HEK293 (cell line): ENCODE measurements at regions not wholly inside any gene's neighbourhood (a gene's known extent, or its start where the extent isn't known, plus 50 kb on each side); places are given as distances from the start of the nearest gene placed in this dataset.

ENCODE experiments used
- CTCF ChIA-PET: fragments of 350-600 bp; formaldehyde crosslinking; extraction: SDS; loops from one replicate; lab custom pipeline; 2021; ENCODE audit warnings: antibody characterized with exemption; lab: Yijun Ruan, JAX
- POLR2A ChIA-PET: fragments of 300-600 bp; formaldehyde crosslinking; extraction: SDS; loops from one replicate; lab custom pipeline; 2020; ENCODE audit warnings: antibody characterized with exemption, inconsistent platforms; lab: Yijun Ruan, JAX
- H3K27ac ChIP-seq: fragments of 200-500 bp; sonication (Bioruptor generic); 2 replicates; pipeline ENCODE4 v1.5.1; 2014; ENCODE audit warnings: low read depth, low read length, control low read depth, inconsistent platforms; ENCODE audit errors: extremely low read depth
- H3K36me3 ChIP-seq, 2 experiments: fragments of 200-500 bp in 1 of 2; sonication (Bioruptor generic) in 1 of 2; 1 replicate in 1 of 2; 2 replicates in 1 of 2; pipeline ENCODE4 v1.5.1; 2014 to 2017; ENCODE audit warnings: inconsistent platforms in 2 of 2, low read length in 2 of 2; ENCODE audit not compliant: control insufficient read depth in 2 of 2, insufficient read depth in 1 of 2
- H3K4me1 ChIP-seq: fragments of 200-500 bp; sonication (Bioruptor generic); 2 replicates; pipeline ENCODE4 v1.5.1; 2014; ENCODE audit warnings: mild to moderate bottlenecking, low read length, inconsistent platforms; ENCODE audit not compliant: control insufficient read depth, insufficient read depth
- H3K4me3 ChIP-seq: 2 replicates; pipeline ENCODE4 v1.5.1; 2011; ENCODE audit warnings: low read depth, mild to moderate bottlenecking, control low read depth, low read length, moderate library complexity
- H3K9me3 ChIP-seq: fragments of 200-500 bp; sonication (Bioruptor generic); 2 replicates; pipeline ENCODE4 v1.5.1; 2014; ENCODE audit warnings: low read depth, low read length, inconsistent platforms; ENCODE audit not compliant: control insufficient read depth, insufficient read depth
- GLIS2 ChIP-seq: fragments of 450-650 bp; formaldehyde crosslinking; IDR thresholded peaks from 2 replicates; pipeline ENCODE4 v1.5.1; 2016; ENCODE audit warnings: missing biosample characterization, missing genetic modification characterization
- HOXD13 ChIP-seq: sonication (generic); formaldehyde crosslinking; IDR thresholded peaks from 2 replicates; pipeline ENCODE4 v1.8.0; 2022; ENCODE audit warnings: missing genetic modification reagents, borderline replicate concordance
- KLF10 ChIP-seq: fragments of 450-650 bp; IDR thresholded peaks from 2 replicates; pipeline ENCODE4 v1.5.1; 2018; ENCODE audit warnings: missing biosample characterization, mild to moderate bottlenecking, missing genetic modification characterization
- REPIN1 ChIP-seq: fragments of 450-650 bp; formaldehyde crosslinking; IDR thresholded peaks from 2 replicates; pipeline ENCODE4 v1.5.1; 2017; ENCODE audit warnings: missing biosample characterization, missing genetic modification characterization, low read depth
- SP3 ChIP-seq: fragments of 450-650 bp; formaldehyde crosslinking; IDR thresholded peaks from 2 replicates; pipeline ENCODE4 v1.5.1; 2016; ENCODE audit warnings: missing biosample characterization, missing genetic modification characterization
- TRIM28 ChIP-seq: IDR thresholded peaks from 2 replicates; pipeline ENCODE4 v1.6.1; 2011; ENCODE audit warnings: low read length, control low read depth, borderline replicate concordance
- ZNF112 ChIP-seq: fragments of 450-650 bp; formaldehyde crosslinking; IDR thresholded peaks from 2 replicates; pipeline ENCODE4 v1.5.0; 2017; ENCODE audit warnings: missing biosample characterization, missing genetic modification characterization
- ZNF132 ChIP-seq: fragments of 450-650 bp; formaldehyde crosslinking; IDR thresholded peaks from 2 replicates; pipeline ENCODE4 v1.5.1; 2017; ENCODE audit warnings: missing biosample characterization, missing genetic modification characterization, borderline replicate concordance
- ZNF133 ChIP-seq: fragments of 450-650 bp; formaldehyde crosslinking; IDR thresholded peaks from 2 replicates; pipeline ENCODE4 v1.5.1; 2016; ENCODE audit warnings: missing biosample characterization, missing genetic modification characterization
- ZNF16 ChIP-seq: fragments of 450-650 bp; formaldehyde crosslinking; IDR thresholded peaks from 2 replicates; pipeline ENCODE4 v1.5.1; 2016; ENCODE audit warnings: low read depth, missing biosample characterization, missing genetic modification characterization
- ZNF391 ChIP-seq: fragments of 450-650 bp; formaldehyde crosslinking; IDR thresholded peaks from 2 replicates; pipeline ENCODE4 v1.5.1; 2016; ENCODE audit warnings: low read depth, missing biosample characterization, missing genetic modification characterization, borderline replicate concordance
- ZNF416 ChIP-seq: fragments of 450-650 bp; formaldehyde crosslinking; IDR thresholded peaks from 2 replicates; pipeline ENCODE4 v1.5.1; 2016; ENCODE audit warnings: missing biosample characterization, missing genetic modification characterization
- ZNF560 ChIP-seq: fragments of 450-650 bp; formaldehyde crosslinking; IDR thresholded peaks from 2 replicates; pipeline ENCODE4 v1.5.1; 2017; ENCODE audit warnings: missing biosample characterization, missing genetic modification characterization, borderline replicate concordance
- ZNF571 ChIP-seq: fragments of 450-650 bp; formaldehyde crosslinking; IDR thresholded peaks from 2 replicates; pipeline ENCODE4 v1.5.0; 2017; ENCODE audit warnings: missing biosample characterization, missing genetic modification characterization
- ZNF629 ChIP-seq: fragments of 450-650 bp; formaldehyde crosslinking; IDR thresholded peaks from 2 replicates; pipeline ENCODE4 v1.5.1; 2017; ENCODE audit warnings: missing biosample characterization, missing genetic modification characterization
- ZNF660 ChIP-seq: fragments of 450-650 bp; IDR thresholded peaks from 2 replicates; pipeline ENCODE4 v1.5.1; 2018; ENCODE audit warnings: missing biosample characterization, mild to moderate bottlenecking, missing genetic modification characterization
- ZNF76 ChIP-seq: fragments of 450-650 bp; formaldehyde crosslinking; IDR thresholded peaks from 2 replicates; pipeline ENCODE4; 2016; ENCODE audit warnings: low read depth, missing biosample characterization, missing genetic modification characterization, borderline replicate concordance
- TF ChIP-seq, protein P1 (sequence below): fragments of 450-650 bp; formaldehyde crosslinking; IDR thresholded peaks from 2 replicates; pipeline ENCODE4 v1.5.1; 2016; ENCODE audit warnings: missing biosample characterization, missing genetic modification characterization, low read depth
- TF ChIP-seq, protein P2 (sequence below): fragments of 450-650 bp; formaldehyde crosslinking; IDR thresholded peaks from 2 replicates; pipeline ENCODE4 v1.5.1; 2016; ENCODE audit warnings: missing biosample characterization, missing genetic modification characterization
- TF ChIP-seq, protein P3 (sequence below): fragments of 450-650 bp; formaldehyde crosslinking; IDR thresholded peaks from 2 replicates; pipeline ENCODE4 v1.5.1; 2016; ENCODE audit warnings: missing biosample characterization, missing genetic modification characterization
- TF ChIP-seq, protein P4 (sequence below): IDR thresholded peaks from 2 replicates; pipeline ENCODE4 v1.6.1; 2011; ENCODE audit warnings: mild to moderate bottlenecking, low read depth, low read length, borderline replicate concordance
- TF ChIP-seq, protein P5 (sequence below): fragments of 450-650 bp; formaldehyde crosslinking; IDR thresholded peaks from 2 replicates; pipeline ENCODE4 v1.5.1; 2016; ENCODE audit warnings: missing biosample characterization, missing genetic modification characterization
- TF ChIP-seq, protein P6 (sequence below): fragments of 450-650 bp; formaldehyde crosslinking; IDR thresholded peaks from 2 replicates; pipeline ENCODE4 v1.5.1; 2017; ENCODE audit warnings: missing biosample characterization, missing genetic modification characterization
- TF ChIP-seq, protein P7 (sequence below): fragments of 450-650 bp; formaldehyde crosslinking; IDR thresholded peaks from 2 replicates; pipeline ENCODE4 v1.5.1; 2017; ENCODE audit warnings: missing biosample characterization, missing genetic modification characterization

DNA sequence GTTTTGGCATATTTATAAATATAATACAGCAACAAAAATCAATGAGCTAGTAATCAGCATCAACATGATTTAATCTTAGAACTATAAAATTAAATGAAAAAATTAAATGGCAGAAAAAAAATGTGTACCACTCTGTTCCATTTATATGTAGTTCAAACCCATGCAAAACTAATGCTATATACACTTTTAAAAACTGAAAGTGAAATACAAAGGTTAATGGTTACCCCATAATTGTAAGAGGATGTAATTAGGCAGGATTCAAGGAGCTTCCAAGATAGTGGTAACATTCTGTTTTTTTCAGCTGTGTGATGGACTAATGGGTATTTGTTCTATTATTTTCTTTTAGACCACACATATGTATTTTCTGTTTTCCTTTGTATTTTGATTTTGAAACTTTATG, 492.1 kb downstream of the UTRN start:
- Histone ChIP-seq H3K4me3 (no peak overlapping the region), H3K27ac (no peak overlapping the region), H3K9me3 (no peaks in the 10 kb centered on the region), H3K36me3 (peaks cover 0 to 12% of the 10 kb centered on the region in 2 experiments; a peak in 1 of 3 replicates), H3K4me1 (no peaks in the 10 kb centered on the region)
- TF ChIP-seq, protein P1, sequence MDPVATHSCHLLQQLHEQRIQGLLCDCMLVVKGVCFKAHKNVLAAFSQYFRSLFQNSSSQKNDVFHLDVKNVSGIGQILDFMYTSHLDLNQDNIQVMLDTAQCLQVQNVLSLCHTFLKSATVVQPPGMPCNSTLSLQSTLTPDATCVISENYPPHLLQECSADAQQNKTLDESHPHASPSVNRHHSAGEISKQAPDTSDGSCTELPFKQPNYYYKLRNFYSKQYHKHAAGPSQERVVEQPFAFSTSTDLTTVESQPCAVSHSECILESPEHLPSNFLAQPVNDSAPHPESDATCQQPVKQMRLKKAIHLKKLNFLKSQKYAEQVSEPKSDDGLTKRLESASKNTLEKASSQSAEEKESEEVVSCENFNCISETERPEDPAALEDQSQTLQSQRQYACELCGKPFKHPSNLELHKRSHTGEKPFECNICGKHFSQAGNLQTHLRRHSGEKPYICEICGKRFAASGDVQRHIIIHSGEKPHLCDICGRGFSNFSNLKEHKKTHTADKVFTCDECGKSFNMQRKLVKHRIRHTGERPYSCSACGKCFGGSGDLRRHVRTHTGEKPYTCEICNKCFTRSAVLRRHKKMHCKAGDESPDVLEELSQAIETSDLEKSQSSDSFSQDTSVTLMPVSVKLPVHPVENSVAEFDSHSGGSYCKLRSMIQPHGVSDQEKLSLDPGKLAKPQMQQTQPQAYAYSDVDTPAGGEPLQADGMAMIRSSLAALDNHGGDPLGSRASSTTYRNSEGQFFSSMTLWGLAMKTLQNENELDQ, result no peak
- TF ChIP-seq, protein P2, sequence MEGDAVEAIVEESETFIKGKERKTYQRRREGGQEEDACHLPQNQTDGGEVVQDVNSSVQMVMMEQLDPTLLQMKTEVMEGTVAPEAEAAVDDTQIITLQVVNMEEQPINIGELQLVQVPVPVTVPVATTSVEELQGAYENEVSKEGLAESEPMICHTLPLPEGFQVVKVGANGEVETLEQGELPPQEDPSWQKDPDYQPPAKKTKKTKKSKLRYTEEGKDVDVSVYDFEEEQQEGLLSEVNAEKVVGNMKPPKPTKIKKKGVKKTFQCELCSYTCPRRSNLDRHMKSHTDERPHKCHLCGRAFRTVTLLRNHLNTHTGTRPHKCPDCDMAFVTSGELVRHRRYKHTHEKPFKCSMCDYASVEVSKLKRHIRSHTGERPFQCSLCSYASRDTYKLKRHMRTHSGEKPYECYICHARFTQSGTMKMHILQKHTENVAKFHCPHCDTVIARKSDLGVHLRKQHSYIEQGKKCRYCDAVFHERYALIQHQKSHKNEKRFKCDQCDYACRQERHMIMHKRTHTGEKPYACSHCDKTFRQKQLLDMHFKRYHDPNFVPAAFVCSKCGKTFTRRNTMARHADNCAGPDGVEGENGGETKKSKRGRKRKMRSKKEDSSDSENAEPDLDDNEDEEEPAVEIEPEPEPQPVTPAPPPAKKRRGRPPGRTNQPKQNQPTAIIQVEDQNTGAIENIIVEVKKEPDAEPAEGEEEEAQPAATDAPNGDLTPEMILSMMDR (tag by site-specific recombination), result no peak
- TF ChIP-seq ZNF560 (tag by site-specific recombination) (no peak), ZNF133 (tag by site-specific recombination) (no peak), ZNF16 (tag by site-specific recombination) (no peak), ZNF660 (tag by site-specific recombination) (no peak), ZNF571 (tag by site-specific recombination) (no peak), ZNF76 (tag by site-specific recombination) (no peak), ZNF391 (tag by site-specific recombination) (no peak), KLF10 (no peak), REPIN1 (no peak), ZNF132 (tag by site-specific recombination) (no peak), TRIM28 (no peak)
- TF ChIP-seq, protein P3, sequence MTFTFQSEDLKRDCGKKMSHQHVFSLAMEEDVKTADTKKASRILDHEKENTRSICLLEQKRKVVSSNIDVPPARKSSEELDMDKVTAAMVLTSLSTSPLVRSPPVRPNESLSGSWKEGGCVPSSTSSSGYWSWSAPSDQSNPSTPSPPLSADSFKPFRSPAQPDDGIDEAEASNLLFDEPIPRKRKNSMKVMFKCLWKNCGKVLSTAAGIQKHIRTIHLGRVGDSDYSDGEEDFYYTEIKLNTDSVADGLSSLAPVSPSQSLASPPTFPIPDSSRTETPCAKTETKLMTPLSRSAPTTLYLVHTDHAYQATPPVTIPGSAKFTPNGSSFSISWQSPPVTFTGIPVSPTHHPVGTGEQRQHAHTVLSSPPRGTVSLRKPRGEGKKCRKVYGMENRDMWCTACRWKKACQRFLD (tag by site-specific recombination), result no peak
- TF ChIP-seq, protein P4, sequence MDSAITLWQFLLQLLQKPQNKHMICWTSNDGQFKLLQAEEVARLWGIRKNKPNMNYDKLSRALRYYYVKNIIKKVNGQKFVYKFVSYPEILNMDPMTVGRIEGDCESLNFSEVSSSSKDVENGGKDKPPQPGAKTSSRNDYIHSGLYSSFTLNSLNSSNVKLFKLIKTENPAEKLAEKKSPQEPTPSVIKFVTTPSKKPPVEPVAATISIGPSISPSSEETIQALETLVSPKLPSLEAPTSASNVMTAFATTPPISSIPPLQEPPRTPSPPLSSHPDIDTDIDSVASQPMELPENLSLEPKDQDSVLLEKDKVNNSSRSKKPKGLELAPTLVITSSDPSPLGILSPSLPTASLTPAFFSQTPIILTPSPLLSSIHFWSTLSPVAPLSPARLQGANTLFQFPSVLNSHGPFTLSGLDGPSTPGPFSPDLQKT, result no peak
- TF ChIP-seq, protein P5, sequence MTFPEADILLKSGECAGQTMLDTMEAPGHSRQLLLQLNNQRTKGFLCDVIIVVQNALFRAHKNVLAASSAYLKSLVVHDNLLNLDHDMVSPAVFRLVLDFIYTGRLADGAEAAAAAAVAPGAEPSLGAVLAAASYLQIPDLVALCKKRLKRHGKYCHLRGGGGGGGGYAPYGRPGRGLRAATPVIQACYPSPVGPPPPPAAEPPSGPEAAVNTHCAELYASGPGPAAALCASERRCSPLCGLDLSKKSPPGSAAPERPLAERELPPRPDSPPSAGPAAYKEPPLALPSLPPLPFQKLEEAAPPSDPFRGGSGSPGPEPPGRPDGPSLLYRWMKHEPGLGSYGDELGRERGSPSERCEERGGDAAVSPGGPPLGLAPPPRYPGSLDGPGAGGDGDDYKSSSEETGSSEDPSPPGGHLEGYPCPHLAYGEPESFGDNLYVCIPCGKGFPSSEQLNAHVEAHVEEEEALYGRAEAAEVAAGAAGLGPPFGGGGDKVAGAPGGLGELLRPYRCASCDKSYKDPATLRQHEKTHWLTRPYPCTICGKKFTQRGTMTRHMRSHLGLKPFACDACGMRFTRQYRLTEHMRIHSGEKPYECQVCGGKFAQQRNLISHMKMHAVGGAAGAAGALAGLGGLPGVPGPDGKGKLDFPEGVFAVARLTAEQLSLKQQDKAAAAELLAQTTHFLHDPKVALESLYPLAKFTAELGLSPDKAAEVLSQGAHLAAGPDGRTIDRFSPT (tag by site-specific recombination), result no peak
- POLR2A ChIA-PET, result no interaction called here
- CTCF ChIA-PET, result interaction anchor here (0.6 to 1.0 kb wide), 2 partner anchors 103 to 195 kb away, joined by 3 read pairs; no protein-coding TSS in a partner anchor

DNA sequence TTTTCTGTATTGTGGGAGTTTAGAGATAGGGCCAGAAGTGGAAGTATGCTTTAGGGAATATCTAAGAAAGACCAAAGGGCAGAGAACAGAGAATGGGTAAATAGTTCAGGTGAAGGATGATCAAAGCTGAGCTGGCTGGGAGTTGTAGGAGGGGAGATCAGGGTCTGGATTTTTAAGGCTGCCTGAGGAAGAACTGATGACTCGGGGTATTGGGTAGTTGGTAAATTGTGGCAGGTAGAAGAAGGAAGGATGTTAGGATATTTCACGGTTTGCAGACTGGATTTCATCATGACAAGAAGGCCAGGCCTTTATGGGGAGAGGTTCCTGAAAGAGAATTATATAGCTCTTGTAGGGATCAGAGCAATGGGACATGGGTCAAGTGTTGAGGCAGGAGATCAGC, 492.9 kb downstream of the UTRN start:
- Histone ChIP-seq H3K4me1 (no peaks in the 10 kb centered on the region), H3K4me3 (no peak overlapping the region), H3K27ac (no peak overlapping the region), H3K36me3 (peaks cover 0 to 12% of the 10 kb centered on the region in 2 experiments; a peak in 1 of 3 replicates), H3K9me3 (no peaks in the 10 kb centered on the region)
- ChIA-PET POLR2A (no interaction called here), CTCF (interaction anchor here (2.4 kb wide), 1 partner anchor 192 kb away, joined by 10 read pairs; no protein-coding TSS in a partner anchor)
- TF ChIP-seq ZNF133 (tag by site-specific recombination) (no peak), ZNF112 (no peak), HOXD13 (CRISPR knock-in tag) (no peak), ZNF416 (tag by site-specific recombination) (no peak), ZNF571 (tag by site-specific recombination) (no peak), ZNF629 (tag by site-specific recombination) (no peak), SP3 (tag by site-specific recombination) (no peak), GLIS2 (tag by site-specific recombination) (no peak)
- TF ChIP-seq, protein P6, sequence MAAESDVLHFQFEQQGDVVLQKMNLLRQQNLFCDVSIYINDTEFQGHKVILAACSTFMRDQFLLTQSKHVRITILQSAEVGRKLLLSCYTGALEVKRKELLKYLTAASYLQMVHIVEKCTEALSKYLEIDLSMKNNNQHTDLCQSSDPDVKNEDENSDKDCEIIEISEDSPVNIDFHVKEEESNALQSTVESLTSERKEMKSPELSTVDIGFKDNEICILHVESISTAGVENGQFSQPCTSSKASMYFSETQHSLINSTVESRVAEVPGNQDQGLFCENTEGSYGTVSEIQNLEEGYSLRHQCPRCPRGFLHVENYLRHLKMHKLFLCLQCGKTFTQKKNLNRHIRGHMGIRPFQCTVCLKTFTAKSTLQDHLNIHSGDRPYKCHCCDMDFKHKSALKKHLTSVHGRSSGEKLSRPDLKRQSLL (tag by site-specific recombination), result no peak
- TF ChIP-seq, protein P7, sequence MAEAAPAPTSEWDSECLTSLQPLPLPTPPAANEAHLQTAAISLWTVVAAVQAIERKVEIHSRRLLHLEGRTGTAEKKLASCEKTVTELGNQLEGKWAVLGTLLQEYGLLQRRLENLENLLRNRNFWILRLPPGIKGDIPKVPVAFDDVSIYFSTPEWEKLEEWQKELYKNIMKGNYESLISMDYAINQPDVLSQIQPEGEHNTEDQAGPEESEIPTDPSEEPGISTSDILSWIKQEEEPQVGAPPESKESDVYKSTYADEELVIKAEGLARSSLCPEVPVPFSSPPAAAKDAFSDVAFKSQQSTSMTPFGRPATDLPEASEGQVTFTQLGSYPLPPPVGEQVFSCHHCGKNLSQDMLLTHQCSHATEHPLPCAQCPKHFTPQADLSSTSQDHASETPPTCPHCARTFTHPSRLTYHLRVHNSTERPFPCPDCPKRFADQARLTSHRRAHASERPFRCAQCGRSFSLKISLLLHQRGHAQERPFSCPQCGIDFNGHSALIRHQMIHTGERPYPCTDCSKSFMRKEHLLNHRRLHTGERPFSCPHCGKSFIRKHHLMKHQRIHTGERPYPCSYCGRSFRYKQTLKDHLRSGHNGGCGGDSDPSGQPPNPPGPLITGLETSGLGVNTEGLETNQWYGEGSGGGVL (tag by site-specific recombination), result no peak
